Stimulated activated CD4-positive, alpha-beta T cell treated with anti-CD3 and anti-CD28 coated beads, TNF-alpha, amount 100 ng/mL, for 1 hour (primary cell): ENCODE measurements at regions not wholly inside any gene's neighbourhood (a gene's known extent, or its start where the extent isn't known, plus 50 kb on each side); places are given as distances from the start of the nearest gene placed in this dataset.

Experiments used
- DNase-seq, 3 donors: peaks; one replicate each; pipeline ENCODE4 v3.0.0-alpha.2; 2020; ENCODE audit warnings: low read depth in 3 of 3, low spot score in 1 of 3

DNA sequence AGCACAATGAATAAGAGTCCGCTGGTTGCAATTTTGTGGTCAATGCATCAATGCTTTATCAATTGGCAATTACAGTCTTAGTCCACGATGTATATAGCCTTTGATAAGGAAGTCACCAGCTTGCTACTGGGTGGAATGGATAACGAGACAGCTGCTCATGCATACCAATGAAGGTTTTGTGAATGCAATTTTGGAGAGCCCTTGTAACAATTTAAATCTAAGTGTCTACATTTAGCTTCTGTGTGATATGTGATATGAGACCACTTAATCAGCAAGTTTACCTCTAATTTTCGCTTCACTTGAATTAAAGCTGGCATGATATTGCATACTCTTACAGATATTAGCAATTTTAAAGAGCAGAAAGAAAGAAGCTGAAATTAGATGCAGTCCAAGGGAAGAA, 543.9 kb downstream of the RNF144B start:
- no peak for DNase-seq

DNA sequence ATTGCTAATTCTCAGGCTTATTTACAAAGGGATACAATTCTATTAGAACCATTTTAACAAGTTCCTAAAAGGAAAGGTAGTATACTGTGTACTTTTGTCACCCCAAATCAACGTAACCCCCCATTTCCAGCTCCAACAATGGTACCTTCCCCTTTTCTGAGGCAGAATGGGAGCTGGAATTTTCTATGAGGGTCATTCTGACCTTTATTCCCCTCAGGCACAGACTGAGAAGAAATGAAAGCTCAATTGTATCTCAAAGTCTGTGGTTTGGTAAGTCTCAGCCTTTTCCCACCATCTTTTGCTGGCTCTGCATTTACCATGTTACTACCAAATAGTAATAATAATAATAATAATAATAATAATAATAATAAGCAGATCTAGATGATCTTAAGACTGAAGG, 571.0 kb downstream of the RNF144B start:
- DNase-seq = no peak

DNA sequence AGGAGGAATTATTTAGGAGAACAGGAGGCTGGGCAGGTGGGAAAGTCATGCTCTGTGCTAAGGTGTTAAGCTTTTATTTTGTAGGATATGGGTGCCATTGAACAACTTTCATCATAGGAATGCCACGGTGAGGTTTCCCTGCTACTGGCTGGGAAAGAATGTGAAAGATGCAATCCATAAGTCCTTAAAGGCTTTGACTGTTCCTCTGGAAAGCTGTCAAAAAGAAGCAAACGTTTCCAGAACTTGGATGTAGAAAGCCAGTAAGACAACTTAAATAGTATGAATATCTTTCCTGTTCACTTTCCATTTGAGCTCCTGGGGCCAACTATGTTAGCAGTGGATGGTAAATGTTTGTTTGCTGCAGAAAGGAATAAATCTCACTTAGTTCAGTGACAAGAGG, 574.4 kb downstream of the RNF144B start:
- DNase-seq = no peak

DNA sequence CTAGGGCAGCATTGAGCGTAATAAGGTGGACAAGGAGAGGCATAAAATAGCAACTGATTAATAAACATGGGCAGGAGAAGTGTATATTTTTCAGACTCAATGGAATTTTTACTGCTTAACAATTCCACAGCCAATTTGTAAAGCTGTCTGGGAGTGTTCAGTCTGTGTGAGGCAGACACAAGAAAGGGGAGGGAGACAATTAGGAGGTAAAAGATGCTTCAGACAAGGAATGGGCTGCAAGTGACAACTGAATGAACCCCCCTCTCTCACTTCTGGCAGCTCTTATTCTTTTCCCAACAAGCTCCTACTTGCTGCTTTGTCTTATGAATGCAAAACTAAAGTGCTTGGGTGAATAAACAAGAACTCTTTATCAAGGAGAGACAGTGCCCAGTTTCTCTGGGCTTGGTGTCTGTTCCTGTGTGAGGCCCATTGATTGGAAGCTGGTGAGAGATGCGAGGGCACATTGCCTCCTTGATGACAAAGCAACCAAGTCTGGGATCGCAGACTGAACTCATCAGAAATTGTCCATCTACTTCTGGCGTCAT, 575.3 kb downstream of the RNF144B start:
- no peak for DNase-seq

DNA sequence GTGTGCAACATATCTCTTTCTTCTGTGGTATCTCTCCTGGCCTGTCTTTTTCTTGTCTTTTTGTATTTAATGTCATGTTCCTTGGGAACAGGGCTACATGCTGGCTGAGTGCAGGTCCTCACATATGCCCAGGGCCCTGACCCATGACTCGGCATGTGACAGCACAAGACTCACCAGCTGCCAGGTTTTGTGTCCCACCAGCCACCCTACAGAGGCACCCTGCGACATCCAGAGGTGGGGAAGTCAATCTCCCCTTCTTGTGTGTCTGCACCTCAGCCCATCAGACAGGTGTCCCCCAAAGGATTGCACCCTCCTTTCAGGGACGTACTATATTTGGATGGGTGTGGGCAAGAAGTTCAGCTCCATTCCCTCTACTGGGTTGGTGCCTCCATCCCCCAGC, 576.3 kb downstream of the RNF144B start:
- no peak for DNase-seq

DNA sequence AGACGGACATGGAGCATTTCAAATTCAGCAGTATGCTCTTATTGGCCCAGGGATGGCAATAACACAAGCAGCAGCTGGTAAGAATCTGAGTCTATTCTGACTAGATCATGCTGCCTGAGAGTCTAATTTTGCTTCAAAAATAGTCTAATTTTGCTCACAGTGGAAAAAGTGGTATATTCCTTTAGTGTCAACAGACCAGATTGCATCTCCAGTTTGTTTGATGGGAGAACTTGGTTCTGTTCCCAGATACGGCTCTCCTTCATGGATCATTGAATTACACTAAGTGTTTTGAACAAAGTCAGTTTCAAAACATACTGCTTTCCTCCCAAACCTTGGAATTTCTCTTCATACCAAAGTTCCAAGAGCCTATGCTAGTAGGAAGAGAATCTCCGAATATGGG, 586.1 kb downstream of the RNF144B start:
- DNase-seq = no peak

DNA sequence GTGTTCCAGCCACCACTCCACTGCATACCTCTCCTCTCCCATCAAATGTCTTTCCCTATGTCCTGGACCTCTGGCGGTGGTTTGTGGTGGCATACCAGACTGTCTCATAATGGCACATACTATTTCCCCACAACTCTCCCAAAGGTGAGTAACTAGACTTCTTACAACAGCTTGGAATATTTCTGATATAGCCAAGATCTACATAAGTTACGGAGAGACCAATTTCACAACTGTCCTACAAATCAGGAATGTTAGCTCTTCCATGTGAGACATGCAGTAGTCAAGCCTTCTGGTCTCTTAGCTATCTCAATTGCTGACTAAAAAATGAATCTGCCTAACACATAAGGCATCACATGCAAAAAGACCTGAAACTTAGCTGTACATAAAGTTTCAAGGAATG, 588.9 kb downstream of the RNF144B start:
- DNase-seq = no peak

DNA sequence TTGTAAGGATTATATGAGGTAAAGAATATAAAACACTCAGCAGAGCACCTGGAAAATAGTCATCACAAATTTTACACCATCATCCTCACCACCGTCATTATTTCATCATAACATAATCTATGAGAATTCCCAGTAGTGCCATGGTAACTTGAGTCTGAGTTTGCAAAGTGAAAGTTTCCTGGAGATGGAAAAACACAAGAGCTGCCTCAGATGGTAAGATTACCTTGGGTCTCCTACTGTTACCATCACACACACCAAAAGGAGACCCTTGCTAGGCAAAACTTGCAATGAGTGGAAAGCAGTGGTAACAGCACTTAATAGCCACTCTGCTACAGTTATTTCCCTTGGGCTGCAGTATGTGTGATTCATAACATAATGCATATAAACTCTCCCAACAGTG, 589.8 kb downstream of the RNF144B start:
- DNase-seq = no peak

DNA sequence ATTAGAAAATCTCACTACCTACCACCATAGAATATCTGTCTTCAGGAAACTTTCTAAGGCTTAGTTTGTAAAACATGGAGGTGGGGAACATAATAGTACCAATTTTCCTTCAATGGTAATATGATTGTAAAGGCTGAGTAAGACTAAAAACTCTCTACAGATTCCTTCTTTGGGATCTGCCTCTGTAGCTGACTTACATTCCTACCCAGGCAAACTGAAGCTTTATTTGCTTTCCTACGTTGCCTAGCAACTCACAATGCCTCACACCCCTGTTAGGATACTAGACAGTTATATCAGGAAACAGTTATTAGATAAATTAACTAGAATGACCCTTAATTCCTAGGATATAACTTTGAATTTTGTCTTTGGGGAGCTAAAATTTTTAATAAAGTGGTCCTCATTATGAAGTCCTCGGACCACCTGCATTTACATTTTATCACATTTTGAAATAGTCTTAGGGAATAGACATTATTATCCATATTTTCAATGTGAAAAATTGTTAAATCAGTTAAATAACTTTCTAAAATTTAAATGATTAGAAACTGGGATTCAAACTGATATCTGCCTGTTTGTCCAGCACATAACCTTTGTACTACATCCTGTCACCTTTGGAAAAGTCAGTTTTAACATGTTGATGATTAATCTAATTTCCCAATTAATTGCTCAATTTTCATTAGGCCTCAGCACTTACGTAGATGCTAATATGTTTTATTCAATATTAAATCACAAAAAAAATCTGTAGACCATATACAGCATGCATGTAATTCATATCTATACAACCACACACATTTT, 591.4 kb downstream of the RNF144B start:
- DNase-seq = no peak

DNA sequence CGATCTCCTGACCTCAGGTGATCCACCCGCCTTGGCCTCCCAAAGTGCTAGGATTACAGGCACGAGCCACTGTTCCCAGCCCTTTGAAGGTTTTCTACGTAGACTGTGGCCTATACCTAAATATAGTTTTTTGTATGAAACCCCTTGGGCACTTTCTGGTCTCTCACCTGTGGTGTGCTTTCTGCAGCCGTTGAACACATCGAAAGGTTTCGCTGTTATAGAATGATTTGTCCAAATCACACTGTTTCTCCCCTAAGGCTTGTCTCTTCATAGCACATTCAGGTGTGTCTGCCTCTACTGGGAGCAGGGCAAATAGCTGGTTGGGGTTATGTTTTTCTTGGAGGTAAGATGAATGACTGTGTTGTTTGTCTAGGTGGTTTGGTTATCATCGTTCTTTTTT, 597.9 kb downstream of the RNF144B start:
- DNase-seq = no peak

DNA sequence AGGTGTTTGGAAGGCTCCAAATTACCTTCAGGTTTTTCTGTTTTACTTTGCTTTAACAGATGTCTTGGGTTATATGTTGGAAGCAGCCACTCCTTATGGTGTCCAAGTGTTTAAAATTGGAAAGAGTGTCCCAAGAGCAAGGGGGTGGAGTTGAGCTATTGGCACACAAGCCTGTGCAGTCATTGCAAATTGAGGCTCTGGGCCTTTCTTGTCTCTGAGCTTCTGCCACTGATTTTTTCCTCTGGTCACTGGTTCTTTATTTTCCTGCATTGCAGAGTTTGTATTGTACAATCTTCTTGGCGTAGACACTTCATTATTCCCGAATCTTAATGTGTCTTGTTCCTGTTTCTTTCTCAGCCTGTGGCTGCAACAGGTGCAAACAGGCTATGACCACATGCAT, 598.8 kb downstream of the RNF144B start:
- DNase-seq = no peak

DNA sequence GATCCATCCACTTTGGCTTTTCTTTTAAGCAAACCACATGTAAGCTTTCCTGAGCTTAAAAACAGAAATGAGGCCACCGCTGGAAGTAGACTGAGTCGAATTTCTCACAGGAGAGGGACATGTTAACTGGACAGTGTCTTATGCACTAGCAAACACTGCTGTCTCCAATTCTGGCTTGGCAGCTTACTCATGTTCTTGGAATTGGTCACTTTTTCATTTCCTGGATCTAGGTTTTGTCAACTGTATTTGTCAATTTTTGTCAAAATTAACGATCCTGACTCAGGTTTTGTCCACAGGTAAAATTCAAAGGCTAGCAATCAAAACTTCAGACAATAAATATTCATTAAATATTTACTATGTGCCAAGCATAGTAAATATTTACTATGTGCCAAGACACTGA, 601.5 kb downstream of the RNF144B start:
- no peak for DNase-seq

DNA sequence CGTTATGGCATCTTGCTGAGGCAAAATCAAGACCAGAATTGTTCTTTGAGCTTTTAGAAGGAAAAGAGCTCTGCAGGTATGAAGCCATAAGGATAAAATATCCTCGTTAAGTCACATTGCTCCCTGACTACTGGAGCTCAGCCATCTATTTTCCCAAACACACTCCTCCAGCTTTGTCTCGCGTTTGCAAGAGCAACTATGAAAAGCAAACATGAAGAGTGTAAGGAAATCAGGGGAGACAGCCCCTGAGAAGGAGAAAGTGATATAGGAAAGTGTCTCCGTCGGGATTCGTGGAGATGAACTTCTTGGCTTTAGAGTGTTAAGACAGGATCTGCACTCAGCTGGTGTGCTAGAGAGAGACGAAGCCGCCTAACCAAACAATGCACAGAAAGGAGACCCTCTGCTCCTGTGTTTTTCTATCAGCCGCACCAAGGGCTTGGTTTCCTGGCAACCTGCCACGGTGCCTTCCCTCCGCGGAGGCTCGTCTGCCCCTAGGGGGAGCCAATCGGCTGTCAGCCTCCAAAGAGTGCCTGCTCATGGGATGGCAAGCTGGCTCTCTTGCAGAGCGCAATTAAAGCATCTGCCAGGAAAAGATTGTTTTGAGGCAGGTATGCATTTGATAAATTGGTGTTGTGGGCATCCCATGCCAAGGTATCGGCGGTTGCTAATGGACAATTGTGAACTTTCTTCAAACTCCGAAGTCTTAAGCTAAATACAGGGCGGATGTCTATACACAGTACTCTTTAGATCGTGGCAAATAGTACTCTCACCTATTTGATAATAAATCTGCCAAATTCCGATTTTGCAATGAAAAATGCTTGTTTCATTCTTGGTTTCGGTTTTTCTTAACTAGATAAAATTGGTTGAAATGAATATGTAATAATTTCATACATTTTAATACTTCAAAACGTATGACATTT, 603.2 kb downstream of the RNF144B start:
- no peak for DNase-seq

DNA sequence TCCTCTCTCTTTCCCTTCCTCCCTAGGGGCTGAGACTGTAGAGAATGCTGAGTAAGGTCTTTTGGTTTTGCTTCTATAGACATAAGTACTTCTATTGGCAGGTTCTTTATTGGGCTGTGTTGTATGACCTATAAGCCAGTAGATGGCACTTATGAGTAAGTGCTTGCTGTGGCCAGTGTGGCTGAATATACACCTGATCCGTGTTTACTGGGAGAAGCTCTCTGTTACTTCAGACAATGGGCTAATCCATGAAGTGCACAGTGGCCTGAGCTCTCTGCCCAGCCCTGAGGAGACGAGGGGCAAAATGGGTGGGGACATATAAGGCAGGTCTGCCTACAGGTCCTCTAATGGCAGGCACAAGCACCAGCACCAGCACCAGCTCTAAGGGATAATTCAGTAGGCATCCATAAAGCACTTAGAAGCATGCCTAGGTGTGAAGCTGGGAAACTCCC, 610.3 kb downstream of the RNF144B start:
- no peak for DNase-seq

DNA sequence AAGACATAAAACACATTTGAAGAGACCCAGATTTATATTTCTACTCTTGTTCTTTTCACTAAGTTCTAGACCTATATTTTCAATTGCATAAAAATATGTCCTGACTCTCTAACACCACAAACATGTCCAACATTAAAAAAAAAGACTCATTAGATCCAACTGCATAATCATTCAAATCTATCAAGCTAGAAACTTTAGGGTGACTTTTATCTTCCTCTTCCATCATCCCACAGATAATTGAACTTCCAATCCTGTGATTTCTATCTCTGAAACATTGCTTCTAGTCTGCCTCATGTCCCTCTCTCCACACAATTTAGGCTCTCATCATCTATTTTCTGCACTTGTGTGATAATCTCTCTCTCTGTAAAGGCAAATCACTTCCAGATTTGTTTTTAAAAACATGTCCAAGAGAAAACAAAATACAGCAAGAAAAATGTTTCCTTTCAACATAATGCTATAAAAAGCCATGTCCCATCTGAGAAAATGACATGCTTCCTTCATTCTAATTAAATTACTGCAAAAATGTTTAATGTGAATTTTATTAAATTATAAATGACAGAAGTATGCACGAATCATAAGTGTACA, 615.9 kb downstream of the RNF144B start:
- no peak for DNase-seq

DNA sequence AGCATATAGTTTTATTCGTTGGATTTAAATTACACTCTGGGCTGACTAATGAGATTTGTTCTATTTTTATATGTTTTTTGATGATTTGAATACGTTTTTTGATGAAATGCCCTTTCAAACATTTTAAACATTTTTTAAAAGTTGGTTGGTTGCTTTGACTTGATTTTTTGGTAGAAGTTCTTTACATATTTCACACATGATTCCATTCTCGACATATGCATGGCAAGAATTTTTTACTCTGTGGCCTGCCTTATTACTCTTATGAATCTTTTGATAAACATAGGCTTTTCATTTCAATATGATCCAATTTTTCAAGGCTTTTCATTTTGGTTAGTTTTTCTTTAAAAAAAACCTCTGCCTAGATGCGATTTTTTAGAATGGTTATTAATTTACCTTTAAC, 617.0 kb downstream of the RNF144B start:
- no peak for DNase-seq

DNA sequence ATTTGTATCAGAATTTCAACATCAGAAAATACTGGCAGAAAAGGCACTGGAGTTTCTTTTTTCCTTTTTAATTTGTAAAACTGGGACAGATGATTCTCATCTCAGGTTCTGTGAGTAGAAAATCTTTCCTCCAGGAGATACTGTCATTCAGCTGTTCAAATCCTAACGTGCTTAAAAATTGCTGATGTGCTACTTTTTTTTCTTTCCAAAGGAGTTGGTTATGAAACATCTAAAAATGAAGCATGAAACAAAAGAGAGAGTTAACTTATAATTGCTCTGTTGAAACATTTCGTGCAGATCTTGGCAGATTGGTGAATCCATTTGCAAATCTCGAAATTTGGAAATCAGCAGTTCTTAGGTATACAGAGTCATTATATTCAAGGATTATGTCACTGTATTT, 622.6 kb downstream of the RNF144B start:
- no peak for DNase-seq

DNA sequence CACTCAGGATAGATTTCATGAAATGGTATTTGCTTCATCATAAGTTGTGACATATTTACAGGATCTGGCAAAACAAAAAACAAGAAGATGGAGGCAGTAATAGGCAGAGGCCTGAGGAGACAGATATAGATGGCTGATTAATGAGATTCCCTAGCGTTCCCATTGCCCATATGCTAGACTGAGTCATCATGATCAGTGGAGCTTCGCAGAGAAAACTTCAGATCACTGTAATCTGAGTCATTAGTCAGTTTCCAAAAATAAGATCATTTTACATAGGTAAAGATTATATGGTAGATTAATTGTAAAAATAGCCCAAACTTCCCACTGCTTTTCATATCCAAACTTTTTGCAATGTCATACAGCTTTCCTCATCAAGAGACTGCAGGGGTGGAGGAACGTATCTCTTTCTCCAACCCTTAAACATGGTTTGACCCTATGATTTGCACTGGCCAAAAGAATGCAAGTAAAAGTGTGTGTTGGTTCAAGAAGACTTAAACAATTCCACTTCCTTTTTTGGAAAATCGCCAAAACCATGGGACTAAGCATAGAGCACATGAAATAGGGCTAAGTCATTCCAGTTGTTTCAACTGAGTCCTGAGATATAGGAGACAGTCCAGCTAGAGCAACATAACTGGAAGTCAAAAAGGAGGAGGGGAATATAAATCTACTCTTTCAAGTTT, 626.0 kb downstream of the RNF144B start:
- no peak for DNase-seq

DNA sequence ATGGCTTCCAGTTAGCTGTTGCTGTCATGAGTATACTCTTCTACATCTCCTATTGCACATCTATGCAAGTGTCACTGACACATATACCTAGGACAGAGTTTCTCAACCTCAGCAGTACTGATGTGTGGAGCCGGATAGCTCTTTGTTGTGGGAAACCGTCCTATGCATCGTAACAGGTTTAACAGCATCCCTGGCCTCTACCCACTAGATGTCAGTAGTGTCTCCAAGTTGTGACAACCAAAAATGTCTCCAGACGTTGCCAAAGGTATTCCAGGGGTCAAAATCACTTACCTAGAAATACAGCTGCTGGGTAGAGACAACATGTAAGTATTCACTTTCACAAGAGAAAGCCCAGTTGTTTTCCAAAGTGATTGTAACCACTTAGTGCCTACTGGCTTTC, 637.6 kb downstream of the RNF144B start:
- DNase-seq = no peak

DNA sequence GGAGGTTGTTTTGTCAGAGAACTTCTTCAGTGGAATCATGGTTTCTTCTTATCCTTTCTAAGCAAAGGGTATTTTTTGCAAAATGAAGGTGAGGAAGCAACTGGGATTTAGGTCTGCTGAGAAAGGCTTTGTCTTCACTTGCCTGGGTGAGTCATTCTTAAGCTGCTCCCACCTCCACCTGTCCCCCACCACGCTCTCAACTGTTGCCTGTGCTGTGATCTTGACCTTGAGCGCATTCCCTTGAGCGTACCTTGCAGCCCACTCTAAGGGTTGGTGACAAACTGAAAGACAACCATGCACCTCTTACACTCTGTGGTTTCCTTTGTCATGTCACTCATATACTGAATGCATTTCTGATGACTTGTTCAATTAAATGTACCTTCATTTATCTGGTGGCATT, 641.1 kb downstream of the RNF144B start:
- DNase-seq = no peak
